ENCODE measurements at regions not wholly inside any gene's neighbourhood (a gene's known extent, or its start where the extent isn't known, plus 50 kb on each side); places are given as distances from the start of the nearest gene placed in this dataset.

- no peak for TF ChIP-seq EZH2phosphoT487 (IDR thresholded peaks at IDR 0.05; ENCODE audit: low read depth)
- no peak for TF ChIP-seq CTCF (IDR thresholded peaks at IDR 0.05; ENCODE audit: low read depth, low read length)
Measured at GRCh38 chr11:95338430-95338991, 107.5 kb upstream of the SESN3 start.

All from OCI-LY3 (cell line).